T-helper 2 cell treated with Interferon-gamma antibody and Interleukin-4, amounts not matched to agents 5 μg/mL and 100 μg/mL, for 36 hours (primary cell): ENCODE measurements at regions not wholly inside any gene's neighbourhood (a gene's known extent, or its start where the extent isn't known, plus 50 kb on each side); places are given as distances from the start of the nearest gene placed in this dataset.
A peak's percentile ranks its signal among the peaks of the same experiment; 100 is the strongest.

Experiments
- DNase-seq: peaks from one replicate; pipeline ENCODE4 v3.0.0; 2021; ENCODE audit warnings: low spot score
- H3K27ac Mint-ChIP-seq: one replicate; pipeline ENCODE4 v1.8.0; 2021; ENCODE audit warnings: mild to moderate bottlenecking, mixed read lengths
- H3K27me3 Mint-ChIP-seq: one replicate; pipeline ENCODE4 v1.8.0; 2021; ENCODE audit warnings: low read depth, mixed read lengths
- H3K36me3 Mint-ChIP-seq: one replicate; pipeline ENCODE4 v1.8.0; 2021; ENCODE audit warnings: low read depth, mixed read lengths
- H3K4me1 Mint-ChIP-seq: one replicate; pipeline ENCODE4 v1.8.0; 2021; ENCODE audit warnings: low read depth, mixed read lengths
- H3K4me3 Mint-ChIP-seq: one replicate; pipeline ENCODE4 v1.8.0; 2022; ENCODE audit warnings: mild to moderate bottlenecking, moderate library complexity, mixed read lengths
- H3K9me3 Mint-ChIP-seq: one replicate; pipeline ENCODE4 v1.8.0; 2021; ENCODE audit warnings: mixed read lengths

DNA sequence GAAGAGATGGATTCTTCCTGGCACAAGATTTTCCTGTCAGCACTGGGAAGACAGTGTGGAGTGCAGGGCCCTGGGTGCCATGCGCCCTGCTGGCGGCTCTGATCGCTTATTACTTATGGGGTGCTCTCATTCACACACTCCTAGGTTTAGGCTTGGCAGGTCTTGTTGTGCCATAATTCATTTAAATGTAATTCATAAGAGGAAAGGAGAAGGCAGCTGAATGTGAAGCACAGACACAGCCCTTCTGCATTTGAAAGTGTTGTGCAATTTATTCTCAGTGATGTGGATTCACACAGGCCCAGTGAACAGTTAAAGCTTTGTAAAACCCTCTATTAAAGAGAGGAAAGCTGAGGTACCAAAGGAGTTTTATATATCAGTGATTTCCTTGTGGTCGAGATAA lies 249.7 kb downstream of the C4orf33 start:
- no peak overlapping the region for H3K27ac Mint-ChIP-seq
- H3K4me3 Mint-ChIP-seq = no peak overlapping the region
- DNase-seq = no peak
- H3K9me3 Mint-ChIP-seq = no peaks in the 10 kb centered on the region
- no peaks in the 10 kb centered on the region for H3K36me3 Mint-ChIP-seq
- no peaks in the 10 kb centered on the region for H3K27me3 Mint-ChIP-seq
- H3K4me1 Mint-ChIP-seq = no peaks in the 10 kb centered on the region

DNA sequence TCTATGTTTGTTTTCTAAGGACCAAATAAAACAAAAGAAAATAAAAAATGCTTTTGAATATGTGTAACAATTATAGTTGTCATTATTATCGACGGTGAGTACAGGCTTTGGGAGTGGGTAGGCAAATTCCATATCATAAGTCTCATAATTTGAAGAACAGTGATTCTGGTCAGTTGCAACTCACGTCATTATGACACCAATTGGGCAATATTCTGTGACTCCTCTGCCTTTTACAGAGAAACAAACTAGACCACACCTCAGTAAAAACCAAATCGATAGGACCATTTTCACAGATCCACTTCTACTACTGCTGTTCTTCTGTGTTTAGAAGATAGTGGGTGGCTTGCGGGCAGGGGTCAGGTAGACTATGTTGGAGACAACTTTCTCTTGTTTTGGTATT lies 250.1 kb downstream of the C4orf33 start:
- Mint-ChIP-seq H3K9me3 (no peaks in the 10 kb centered on the region), H3K27me3 (no peaks in the 10 kb centered on the region), H3K27ac (no peak overlapping the region), H3K4me1 (no peaks in the 10 kb centered on the region), H3K4me3 (no peak overlapping the region), H3K36me3 (no peaks in the 10 kb centered on the region)
- DNase-seq = no peak

DNA sequence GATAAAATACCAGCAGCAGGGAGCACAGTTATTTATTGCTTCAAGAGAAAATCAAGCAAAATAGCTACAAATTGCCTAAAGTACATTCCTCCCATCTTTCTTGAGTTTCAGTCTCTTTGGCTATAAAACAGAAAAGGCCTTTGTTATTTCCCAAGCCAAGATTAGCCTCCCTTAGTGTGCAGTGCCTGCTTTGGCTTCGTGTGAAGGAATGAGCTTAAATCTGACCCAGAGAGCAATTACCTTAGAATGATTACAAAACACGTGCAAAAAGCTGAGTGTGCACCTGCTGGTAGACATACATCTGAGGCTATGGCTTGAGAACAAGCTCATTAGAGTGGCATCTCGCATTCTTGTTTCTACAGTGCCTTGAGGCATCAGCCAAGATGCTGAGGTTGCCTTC lies 250.8 kb downstream of the C4orf33 start:
- Mint-ChIP-seq H3K27me3 (no peaks in the 10 kb centered on the region), H3K9me3 (no peaks in the 10 kb centered on the region), H3K36me3 (no peaks in the 10 kb centered on the region), H3K4me1 (no peaks in the 10 kb centered on the region), H3K27ac (no peak overlapping the region), H3K4me3 (no peak overlapping the region)
- no peak for DNase-seq

DNA sequence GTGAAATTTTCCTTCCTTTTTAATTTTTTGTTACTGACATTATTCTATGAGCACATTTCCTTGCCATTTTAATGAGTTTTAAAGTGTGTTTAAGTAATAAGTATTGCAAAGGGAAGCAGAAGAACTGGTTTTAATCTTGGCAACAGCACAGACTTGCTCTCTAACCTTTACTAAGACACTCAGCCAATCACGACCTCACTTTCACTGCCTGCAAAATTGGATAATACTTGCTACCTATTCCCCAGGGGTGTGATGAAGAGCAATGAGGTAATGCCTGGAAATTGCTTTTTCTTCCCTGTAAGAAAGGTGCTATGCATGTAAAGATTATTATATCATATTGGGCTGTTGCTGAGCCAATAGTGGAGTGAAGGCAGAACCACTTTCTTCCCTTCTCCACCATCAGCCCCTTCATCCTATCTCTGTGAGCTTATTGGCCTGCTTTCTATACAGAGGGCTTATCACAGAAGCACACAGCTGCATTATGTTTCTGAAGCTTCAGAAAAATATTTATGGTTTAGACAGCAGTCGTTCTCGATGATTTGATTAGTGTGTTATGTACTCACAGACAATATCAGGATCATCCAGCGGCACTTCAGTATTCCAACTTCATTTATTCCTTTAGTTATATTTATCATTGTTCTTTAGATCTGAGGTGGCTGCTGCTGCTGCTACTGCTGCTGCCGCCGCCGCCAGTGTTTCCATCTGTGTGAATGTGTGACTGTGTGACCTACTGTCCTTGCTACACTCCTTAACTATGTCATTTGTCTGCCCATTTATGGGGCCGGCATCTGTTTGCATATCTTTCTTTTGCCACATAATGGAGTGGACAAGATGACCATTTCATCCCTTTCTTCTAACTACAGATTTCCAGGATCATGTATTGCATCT lies 255.1 kb downstream of the C4orf33 start:
- no peak for DNase-seq

DNA sequence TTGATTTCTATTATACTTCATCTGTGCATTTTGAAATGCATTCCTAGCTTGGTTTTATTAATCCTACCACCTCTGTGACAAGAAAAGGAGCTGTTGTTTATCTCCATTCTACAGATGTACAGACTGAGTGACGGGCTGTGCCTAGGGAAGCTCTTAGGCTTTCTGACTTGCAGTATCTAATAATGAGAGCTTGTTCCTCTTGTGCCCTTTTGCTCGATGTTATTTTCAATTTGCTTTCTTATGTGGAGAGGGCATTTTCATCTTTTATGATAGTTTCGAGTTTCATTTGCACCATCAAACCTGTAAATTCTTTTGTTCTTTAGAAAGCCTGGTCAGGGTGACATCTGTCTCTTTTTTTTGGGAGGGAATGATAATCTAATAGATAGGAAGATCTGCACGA lies 256.5 kb downstream of the C4orf33 start:
- no peak for DNase-seq
- H3K9me3 Mint-ChIP-seq = no peaks in the 10 kb centered on the region
- H3K4me3 Mint-ChIP-seq = no peak overlapping the region
- no peaks in the 10 kb centered on the region for H3K4me1 Mint-ChIP-seq
- no peak overlapping the region for H3K27ac Mint-ChIP-seq
- H3K27me3 Mint-ChIP-seq = no peaks in the 10 kb centered on the region
- H3K36me3 Mint-ChIP-seq = no peaks in the 10 kb centered on the region

More for the DNA sequence above, 255.1 kb downstream of the C4orf33 start:
- Mint-ChIP-seq H3K9me3 (no peaks in the 10 kb centered on the region), H3K27ac (no peak overlapping the region), H3K4me3 (no peak overlapping the region), H3K36me3 (no peaks in the 10 kb centered on the region), H3K4me1 (no peaks in the 10 kb centered on the region), H3K27me3 (no peaks in the 10 kb centered on the region)

DNA sequence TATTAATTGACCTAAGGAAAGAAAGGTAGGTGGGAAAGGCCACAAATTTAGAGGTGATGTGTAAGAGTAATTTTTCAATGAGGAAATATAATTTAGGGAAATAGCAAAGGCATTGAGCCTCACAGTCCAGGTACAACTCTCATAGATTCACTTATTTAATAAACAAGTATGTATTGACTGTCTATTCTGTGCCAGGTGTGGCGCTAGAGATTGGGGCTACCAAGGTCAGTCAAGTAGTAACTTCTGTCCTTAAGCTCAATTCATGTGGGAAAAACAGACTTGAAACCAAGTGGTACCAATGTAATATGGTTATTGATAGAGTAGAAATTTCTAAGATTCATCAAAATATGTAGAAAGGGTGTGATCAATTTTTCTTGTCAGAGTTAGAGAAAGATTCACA lies 257.5 kb downstream of the C4orf33 start:
- no peaks in the 10 kb centered on the region for H3K36me3 Mint-ChIP-seq
- H3K9me3 Mint-ChIP-seq = no peaks in the 10 kb centered on the region
- H3K4me3 Mint-ChIP-seq = no peak overlapping the region
- H3K27ac Mint-ChIP-seq = no peak overlapping the region
- no peaks in the 10 kb centered on the region for H3K4me1 Mint-ChIP-seq
- H3K27me3 Mint-ChIP-seq = no peaks in the 10 kb centered on the region
- DNase-seq = no peak

DNA sequence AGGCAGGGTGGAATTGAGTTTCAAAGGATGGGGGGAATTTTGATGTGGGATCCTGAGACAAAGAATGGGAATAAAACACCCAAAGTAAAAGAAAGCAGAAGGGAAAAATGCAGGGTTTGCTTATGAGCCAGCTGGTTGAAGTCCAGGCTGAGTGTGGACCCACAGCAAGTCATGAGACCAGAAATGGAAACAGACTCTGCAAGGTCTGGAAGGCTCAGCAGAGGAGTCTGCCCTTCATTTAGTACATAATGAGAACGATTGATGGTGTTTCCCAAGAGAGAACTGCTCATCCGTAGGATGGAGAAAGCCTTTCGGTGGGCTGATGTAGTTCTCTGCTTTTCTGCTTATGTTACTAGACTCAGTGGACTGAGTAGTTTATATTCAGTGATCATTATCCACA lies 259.1 kb downstream of the C4orf33 start:
- no peaks in the 10 kb centered on the region for H3K4me1 Mint-ChIP-seq
- no peak overlapping the region for H3K27ac Mint-ChIP-seq
- no peak for DNase-seq
- no peak overlapping the region for H3K4me3 Mint-ChIP-seq
- no peaks in the 10 kb centered on the region for H3K36me3 Mint-ChIP-seq
- no peaks in the 10 kb centered on the region for H3K9me3 Mint-ChIP-seq
- no peaks in the 10 kb centered on the region for H3K27me3 Mint-ChIP-seq

DNA sequence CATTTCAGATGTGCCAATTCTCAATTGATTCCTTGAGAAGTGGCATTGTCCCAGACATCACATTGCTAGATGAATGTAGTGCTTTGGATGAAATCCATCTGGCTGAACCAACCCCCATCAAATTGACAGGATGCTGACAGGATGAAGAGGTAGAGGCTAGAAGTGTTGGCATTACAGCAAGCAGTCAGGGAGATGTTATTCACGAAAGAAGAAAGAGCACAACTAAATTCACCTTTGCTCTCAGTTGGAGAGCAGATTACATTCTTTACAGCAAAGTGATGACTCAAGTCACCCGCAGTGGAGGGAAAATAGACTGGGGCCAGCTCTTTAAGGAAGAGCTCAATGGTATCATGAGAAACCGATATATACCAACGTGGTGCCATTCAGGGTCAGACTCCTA lies 259.6 kb downstream of the C4orf33 start:
- H3K27ac Mint-ChIP-seq = no peak overlapping the region
- H3K4me1 Mint-ChIP-seq = no peaks in the 10 kb centered on the region
- H3K27me3 Mint-ChIP-seq = no peaks in the 10 kb centered on the region
- H3K4me3 Mint-ChIP-seq = no peak overlapping the region
- DNase-seq = no peak
- H3K36me3 Mint-ChIP-seq = no peaks in the 10 kb centered on the region
- H3K9me3 Mint-ChIP-seq = no peaks in the 10 kb centered on the region

DNA sequence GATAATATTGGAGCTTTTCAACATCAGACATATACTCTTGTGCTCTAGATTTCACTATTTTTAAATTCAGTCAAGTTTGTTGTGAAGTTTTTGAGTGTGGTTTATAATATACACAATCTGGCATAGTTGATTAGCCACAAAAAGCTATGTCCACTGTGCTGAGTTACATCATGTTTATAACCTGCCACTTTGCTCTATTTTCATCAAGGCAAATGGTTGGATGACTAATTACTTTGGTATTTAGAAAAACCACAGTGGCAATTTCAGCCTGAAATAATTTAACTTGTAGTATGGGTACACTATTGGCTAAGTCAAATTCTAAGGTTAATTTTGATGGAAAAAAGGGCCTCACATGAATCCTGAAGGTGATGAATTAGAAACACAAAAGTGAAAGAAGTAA lies 262.6 kb downstream of the C4orf33 start:
- H3K9me3 Mint-ChIP-seq = no peaks in the 10 kb centered on the region
- no peak overlapping the region for H3K4me3 Mint-ChIP-seq
- no peak overlapping the region for H3K27ac Mint-ChIP-seq
- DNase-seq = no peak
- H3K36me3 Mint-ChIP-seq = no peaks in the 10 kb centered on the region
- peaks cover 2% of the 10 kb centered on the region for H3K27me3 Mint-ChIP-seq
- no peaks in the 10 kb centered on the region for H3K4me1 Mint-ChIP-seq

DNA sequence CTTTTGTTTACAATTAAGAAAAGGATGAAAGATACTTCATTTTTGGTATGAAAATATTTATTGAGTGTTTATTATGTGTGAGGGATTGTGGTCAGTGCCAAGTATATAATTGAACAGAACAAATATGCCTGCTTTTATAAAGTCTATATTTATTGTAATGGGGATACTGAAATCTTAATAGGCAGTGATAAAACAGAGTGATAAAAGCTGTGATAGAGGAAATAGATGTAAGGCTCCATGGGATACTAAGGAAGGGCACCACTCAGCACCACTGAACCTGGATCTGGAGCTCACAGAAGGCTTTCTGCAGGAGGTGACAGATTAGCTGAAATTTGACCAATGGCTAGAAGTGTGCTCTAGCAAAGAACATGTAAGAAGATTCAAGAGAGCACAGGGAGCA lies 263.5 kb downstream of the C4orf33 start:
- Mint-ChIP-seq H3K27ac (no peak overlapping the region), H3K27me3 (peaks cover 2% of the 10 kb centered on the region), H3K9me3 (no peaks in the 10 kb centered on the region), H3K4me3 (no peak overlapping the region), H3K4me1 (no peaks in the 10 kb centered on the region), H3K36me3 (no peaks in the 10 kb centered on the region)
- no peak for DNase-seq

DNA sequence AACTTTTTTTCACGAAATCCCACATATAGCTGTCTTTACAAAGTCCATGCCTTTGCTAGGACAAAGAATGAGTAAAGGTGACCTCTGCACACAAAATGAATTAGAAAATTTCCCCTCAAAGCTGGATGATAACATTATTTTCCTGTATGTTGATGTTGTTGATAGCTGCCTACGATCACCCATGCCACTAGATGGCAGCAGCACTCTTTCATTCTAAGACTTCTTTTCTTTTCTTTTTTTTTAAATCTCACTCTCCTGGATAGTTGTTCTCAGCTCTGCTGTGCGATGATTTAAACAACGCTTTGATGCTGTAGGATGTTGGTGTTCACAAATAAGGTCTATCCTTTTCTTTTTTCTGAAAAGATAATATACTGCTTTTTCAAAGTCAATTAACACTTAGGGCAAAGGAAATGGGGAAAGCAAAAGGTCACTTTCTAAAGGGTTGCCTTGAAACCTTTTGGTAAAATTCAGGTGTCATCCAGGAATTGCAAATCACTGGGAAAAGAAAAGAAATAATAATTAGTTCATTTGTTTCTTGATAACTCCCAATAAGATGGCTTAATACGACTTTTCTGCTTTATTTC lies 266.8 kb downstream of the C4orf33 start:
- Mint-ChIP-seq H3K4me3 (no peak overlapping the region), H3K4me1 (no peaks in the 10 kb centered on the region), H3K27me3 (peaks cover 2% of the 10 kb centered on the region), H3K27ac (no peak overlapping the region), H3K9me3 (no peaks in the 10 kb centered on the region), H3K36me3 (no peaks in the 10 kb centered on the region)
- DNase-seq = peak; percentile 7

DNA sequence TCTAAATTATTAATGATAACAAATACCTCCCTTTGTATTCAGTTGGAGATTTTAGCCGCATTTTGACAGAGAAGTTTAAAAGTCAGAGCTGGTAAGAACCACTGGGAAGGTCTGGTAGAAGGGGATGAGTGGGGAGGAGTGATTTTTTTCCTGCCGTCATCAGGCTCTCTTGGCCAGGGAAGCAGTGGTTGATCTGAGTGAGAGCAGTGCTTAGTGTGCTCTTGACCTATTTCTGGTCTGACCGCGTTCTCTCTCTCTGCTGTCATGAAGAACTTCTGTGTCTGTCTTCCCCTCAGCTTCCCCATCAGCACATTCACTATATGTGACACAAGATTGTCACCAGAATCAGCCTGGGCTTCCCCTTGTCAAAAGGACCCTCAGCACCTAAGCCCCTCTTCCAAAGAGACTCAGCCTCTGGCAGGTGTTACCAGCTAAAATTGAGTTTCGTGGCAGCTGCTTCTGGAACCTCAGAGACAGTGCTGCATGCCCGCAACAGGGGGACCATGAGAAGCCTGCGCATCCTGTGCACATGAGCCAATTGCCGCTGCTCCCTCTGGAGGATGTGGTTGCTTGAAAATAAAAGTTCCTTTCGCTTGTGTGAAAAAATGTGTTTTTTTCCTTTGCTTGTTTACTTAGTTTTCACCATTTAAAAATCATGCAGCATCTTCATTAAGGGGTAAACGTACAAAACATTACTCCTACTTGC lies 268.9 kb downstream of the C4orf33 start:
- no peaks in the 10 kb centered on the region for H3K4me1 Mint-ChIP-seq
- peaks cover 2% of the 10 kb centered on the region for H3K27me3 Mint-ChIP-seq
- DNase-seq = no peak
- H3K27ac Mint-ChIP-seq = no peak overlapping the region
- H3K36me3 Mint-ChIP-seq = no peaks in the 10 kb centered on the region
- H3K4me3 Mint-ChIP-seq = no peak overlapping the region
- no peaks in the 10 kb centered on the region for H3K9me3 Mint-ChIP-seq

DNA sequence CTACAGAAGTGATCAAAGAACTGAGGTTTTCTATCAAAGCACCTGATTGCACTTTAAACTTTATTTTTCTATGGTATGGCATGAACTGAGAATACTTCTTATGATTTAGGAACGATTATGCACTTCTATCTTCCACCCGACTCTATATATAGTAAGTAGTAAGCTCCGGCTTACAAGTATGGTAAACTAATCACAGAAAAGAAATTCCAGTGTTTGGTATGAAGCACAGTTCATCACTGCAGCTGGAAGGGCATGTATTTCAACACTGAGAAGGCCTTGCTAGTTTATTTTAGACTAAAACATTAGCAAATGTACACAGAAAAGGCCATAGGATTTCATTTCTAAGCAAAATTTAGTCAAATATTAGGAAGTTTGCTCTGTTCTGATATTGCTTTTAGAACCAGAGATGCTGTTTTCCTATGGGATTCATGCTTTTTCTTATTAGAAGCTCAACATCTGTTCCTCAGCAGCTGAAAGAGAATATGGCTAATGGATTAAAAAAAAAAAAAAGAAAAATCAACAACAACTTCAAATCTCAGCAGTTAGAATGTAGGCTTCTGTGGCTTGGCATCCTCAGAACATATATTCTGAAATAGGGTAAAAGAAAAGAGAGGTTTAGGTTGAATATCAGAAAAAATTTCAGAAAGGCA lies 273.5 kb downstream of the C4orf33 start:
- H3K4me3 Mint-ChIP-seq = no peak overlapping the region
- H3K27ac Mint-ChIP-seq = no peak overlapping the region
- H3K9me3 Mint-ChIP-seq = no peaks in the 10 kb centered on the region
- H3K36me3 Mint-ChIP-seq = no peaks in the 10 kb centered on the region
- H3K27me3 Mint-ChIP-seq = no peaks in the 10 kb centered on the region
- DNase-seq = no peak
- no peaks in the 10 kb centered on the region for H3K4me1 Mint-ChIP-seq

DNA sequence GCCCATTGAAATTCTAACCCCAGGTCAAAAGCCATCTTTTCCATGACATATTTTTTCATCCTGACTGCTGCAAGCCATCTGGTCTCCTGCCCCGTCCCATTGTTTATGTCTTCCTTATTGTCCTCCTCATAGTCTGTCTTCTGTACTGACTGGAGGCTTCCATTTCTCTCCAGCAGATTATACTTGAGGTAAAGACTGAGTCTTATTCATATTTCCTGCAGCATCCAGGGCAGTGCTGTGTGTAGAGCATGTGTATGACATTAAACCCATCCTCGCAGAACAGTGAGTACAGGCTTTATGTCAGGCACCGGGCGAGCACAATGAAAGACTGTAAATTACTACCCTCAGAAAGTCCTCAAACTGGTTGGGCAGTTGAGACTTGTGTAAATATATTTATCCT lies 275.1 kb downstream of the C4orf33 start:
- no peak for DNase-seq
- no peaks in the 10 kb centered on the region for H3K4me1 Mint-ChIP-seq
- H3K36me3 Mint-ChIP-seq = no peaks in the 10 kb centered on the region
- no peaks in the 10 kb centered on the region for H3K9me3 Mint-ChIP-seq
- no peak overlapping the region for H3K4me3 Mint-ChIP-seq
- H3K27ac Mint-ChIP-seq = no peak overlapping the region
- no peaks in the 10 kb centered on the region for H3K27me3 Mint-ChIP-seq
